ENCODE measurements at regions not wholly inside any gene's neighbourhood (a gene's known extent, or its start where the extent isn't known, plus 50 kb on each side); places are given as distances from the start of the nearest gene placed in this dataset.

GRCh38 chr5:66351813-66352212 is 207.7 kb downstream of the SREK1 start:
- TF ChIP-seq CTCF (IDR thresholded peaks at IDR 0.05; ENCODE audit: insufficient read depth, low read depth, low read length), result no peak
- no peak for TF ChIP-seq EZH2 (IDR thresholded peaks at IDR 0.05; ENCODE audit: insufficient read depth, low read length)

All from astrocyte (in vitro differentiated cells and primary cell).